Keratinocyte (primary cell): ENCODE measurements at regions not wholly inside any gene's neighbourhood (a gene's known extent, or its start where the extent isn't known, plus 50 kb on each side); places are given as distances from the start of the nearest gene placed in this dataset.

Source experiments
- CTCF ChIP-seq, 3 experiments: IDR thresholded peaks in 1 of 3; conservative IDR thresholded peaks in 1 of 3; optimal IDR thresholded peaks in 1 of 3; 2 replicates in 2 of 3; 3 replicates in 1 of 3; pipeline versions ENCODE3 to v1.5.1; 2011; ENCODE audit warnings: low read length in 3 of 3, mild to moderate bottlenecking in 3 of 3, moderate library complexity in 2 of 3, control low read depth in 1 of 3, inconsistent platforms in 1 of 3; ENCODE audit not compliant: insufficient read depth in 2 of 3; ENCODE audit errors: extremely low read depth in 1 of 3
- EZH2 ChIP-seq: IDR thresholded peaks from one replicate; pipeline ENCODE4 v1.6.1; 2012; ENCODE audit warnings: inconsistent platforms, mild to moderate bottlenecking, low read length, moderate library complexity

DNA sequence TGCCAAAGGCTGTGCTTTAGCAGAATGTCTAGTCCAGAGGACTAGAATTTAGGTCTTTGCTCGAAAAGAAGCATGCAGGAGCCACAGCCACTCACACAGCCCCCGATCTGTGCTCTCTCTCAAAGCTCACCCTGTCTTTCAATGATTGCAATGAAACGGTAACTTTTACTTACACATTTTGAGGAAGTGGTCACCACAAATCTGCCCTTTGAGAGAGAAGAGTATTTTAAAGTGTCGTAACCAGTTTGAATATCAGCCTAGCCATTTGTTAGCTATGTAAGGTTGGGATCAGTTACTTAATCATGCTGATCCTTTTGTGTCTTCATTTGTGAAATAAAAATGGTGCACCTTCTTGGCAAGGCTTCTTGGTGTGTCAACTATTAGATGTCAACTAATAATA is 209.0 kb downstream of the TFAP2A start:
- TF ChIP-seq CTCF (optimal IDR thresholded peaks at IDR 0.05 in 1 of 3, IDR thresholded peaks at IDR 0.05 in 1 of 3, conservative IDR thresholded peaks at IDR 0.05 in 1 of 3; ENCODE audit: extremely low read depth in 1 of 3, insufficient read depth in 2 of 3, low read length in 3 of 3) (no peak), EZH2 (no peak)
